Transverse colon (tissue), 4 donors: ENCODE measurements at regions not wholly inside any gene's neighbourhood (a gene's known extent, or its start where the extent isn't known, plus 50 kb on each side); places are given as distances from the start of the nearest gene placed in this dataset.
"Not testable (repeated sequence)": the region's sequence is repeated elsewhere in the genome, so short reads cannot be mapped to it uniquely, and the experiment has no call there.

Experiments
- POLR2A ChIP-seq: fragments of 450-650 bp; IDR thresholded peaks from one replicate; pipeline ENCODE4 v1.6.1; 2016; ENCODE audit warnings: antibody characterized with exemption, mild to moderate bottlenecking, moderate library complexity
- POLR2AphosphoS5 ChIP-seq, 3 donors: sonication (generic); formaldehyde crosslinking; IDR thresholded peaks; one replicate each; pipeline ENCODE4 v1.6.1; 2016; ENCODE audit warnings: antibody characterized with exemption in 3 of 3
- TF ChIP-seq, protein P1 (sequence below), 5 experiments: fragments of 200-600 bp in 3 of 5; fragments of 450-650 bp in 2 of 5; sonication (generic) in 3 of 5; IDR thresholded peaks; 1 replicate in 2 of 5; 2 replicates in 3 of 5; pipeline ENCODE4 v1.5.1; 2016 to 2017; ENCODE audit warnings: antibody characterized with exemption in 5 of 5, inconsistent platforms in 3 of 5, mild to moderate bottlenecking in 2 of 5, moderate library complexity in 1 of 5

DNA sequence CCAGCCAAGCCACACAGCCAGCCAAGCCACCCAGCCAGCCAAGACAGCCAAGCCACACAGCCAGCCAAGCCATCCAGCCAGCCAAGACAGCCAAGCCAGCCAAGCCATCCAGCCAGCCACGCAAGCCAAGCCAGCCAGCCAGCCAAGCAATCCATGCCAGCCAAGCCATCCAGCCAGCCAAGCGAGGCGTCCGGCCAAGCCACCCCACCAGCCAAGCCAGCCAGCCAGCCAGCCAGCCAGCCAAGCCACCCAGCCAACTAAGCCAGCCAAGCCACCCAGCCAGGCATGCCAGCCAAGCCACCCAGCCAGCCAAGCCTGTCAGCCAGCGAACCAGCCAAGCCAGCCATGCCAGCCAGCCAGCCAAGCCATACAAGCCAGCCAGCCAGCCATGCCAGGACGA is 1601.8 kb downstream of the RPIA start:
- TF ChIP-seq, protein P1, sequence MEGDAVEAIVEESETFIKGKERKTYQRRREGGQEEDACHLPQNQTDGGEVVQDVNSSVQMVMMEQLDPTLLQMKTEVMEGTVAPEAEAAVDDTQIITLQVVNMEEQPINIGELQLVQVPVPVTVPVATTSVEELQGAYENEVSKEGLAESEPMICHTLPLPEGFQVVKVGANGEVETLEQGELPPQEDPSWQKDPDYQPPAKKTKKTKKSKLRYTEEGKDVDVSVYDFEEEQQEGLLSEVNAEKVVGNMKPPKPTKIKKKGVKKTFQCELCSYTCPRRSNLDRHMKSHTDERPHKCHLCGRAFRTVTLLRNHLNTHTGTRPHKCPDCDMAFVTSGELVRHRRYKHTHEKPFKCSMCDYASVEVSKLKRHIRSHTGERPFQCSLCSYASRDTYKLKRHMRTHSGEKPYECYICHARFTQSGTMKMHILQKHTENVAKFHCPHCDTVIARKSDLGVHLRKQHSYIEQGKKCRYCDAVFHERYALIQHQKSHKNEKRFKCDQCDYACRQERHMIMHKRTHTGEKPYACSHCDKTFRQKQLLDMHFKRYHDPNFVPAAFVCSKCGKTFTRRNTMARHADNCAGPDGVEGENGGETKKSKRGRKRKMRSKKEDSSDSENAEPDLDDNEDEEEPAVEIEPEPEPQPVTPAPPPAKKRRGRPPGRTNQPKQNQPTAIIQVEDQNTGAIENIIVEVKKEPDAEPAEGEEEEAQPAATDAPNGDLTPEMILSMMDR (IDR thresholded peaks at IDR 0.05), result not testable (repeated sequence)
- TF ChIP-seq POLR2AphosphoS5 (IDR thresholded peaks at IDR 0.05); POLR2A: not testable (repeated sequence)
